Non-pigmented ciliary epithelial cell (primary cell): ENCODE measurements at regions not wholly inside any gene's neighbourhood (a gene's known extent, or its start where the extent isn't known, plus 50 kb on each side); places are given as distances from the start of the nearest gene placed in this dataset.

ENCODE experiments used
- DNase-seq: peaks from one replicate; pipeline ENCODE4 v3.0.0-alpha.2; 2010; ENCODE audit warnings: low read depth

GRCh38 chr2:194257095-194257494 is 1399.9 kb upstream of the SLC39A10 start:
- no peak for DNase-seq

GRCh38 chr2:194253528-194254259 is 1403.3 kb upstream of the SLC39A10 start:
- no peak for DNase-seq

GRCh38 chr2:194252127-194252526 is 1404.9 kb upstream of the SLC39A10 start:
- no peak for DNase-seq

GRCh38 chr2:194232600-194232999 is 1424.4 kb upstream of the SLC39A10 start:
- no peak for DNase-seq

- no peak for DNase-seq
These were observed 1433.8 kb upstream of the SLC39A10 start for GRCh38 chr2:194223218-194223617.

GRCh38 chr2:194214192-194214591 is 1442.8 kb upstream of the SLC39A10 start:
- no peak for DNase-seq

GRCh38 chr2:194205568-194206227 is 1451.3 kb upstream of the SLC39A10 start:
- no peak for DNase-seq

- peak; percentile 4 for DNase-seq
These were observed 1453.1 kb upstream of the SLC39A10 start for GRCh38 chr2:194203898-194204297.

GRCh38 chr2:194182888-194183287 is 1474.1 kb upstream of the SLC39A10 start:
- no peak for DNase-seq

- no peak for DNase-seq
These were observed 1480.9 kb upstream of the SLC39A10 start for GRCh38 chr2:194176134-194176533.

- peak; percentile 4 for DNase-seq
These were observed 1490.2 kb upstream of the SLC39A10 start for GRCh38 chr2:194166818-194167217.

- no peak for DNase-seq
These were observed 1501.6 kb upstream of the SLC39A10 start for GRCh38 chr2:194155431-194155830.

GRCh38 chr2:194151231-194151630 is 1505.8 kb upstream of the SLC39A10 start:
- DNase-seq: no peak

- DNase-seq: no peak
These were observed 1521.6 kb upstream of the SLC39A10 start for GRCh38 chr2:194135463-194135862.

- no peak for DNase-seq
These were observed 1528.2 kb upstream of the SLC39A10 start for GRCh38 chr2:194128810-194129209.

- DNase-seq: no peak
These were observed 1530.6 kb upstream of the SLC39A10 start for GRCh38 chr2:194126418-194126817.

- no peak for DNase-seq
These were observed 1540.2 kb upstream of the SLC39A10 start for GRCh38 chr2:194116861-194117260.

GRCh38 chr2:194105358-194105757 is 1551.7 kb upstream of the SLC39A10 start:
- no peak for DNase-seq

GRCh38 chr2:194104687-194105086 is 1552.3 kb upstream of the SLC39A10 start:
- no peak for DNase-seq

GRCh38 chr2:194103941-194104659 is 1552.9 kb upstream of the SLC39A10 start:
- no peak for DNase-seq

GRCh38 chr2:194102546-194102945 is 1554.5 kb upstream of the SLC39A10 start:
- DNase-seq: no peak

- no peak for DNase-seq
These were observed 1556.8 kb upstream of the SLC39A10 start for GRCh38 chr2:194100201-194100600.

GRCh38 chr2:194096402-194096801 is 1560.6 kb upstream of the SLC39A10 start:
- no peak for DNase-seq
